Adrenal gland (tissue), 9 donors: ENCODE measurements at regions not wholly inside any gene's neighbourhood (a gene's known extent, or its start where the extent isn't known, plus 50 kb on each side); places are given as distances from the start of the nearest gene placed in this dataset.

Experiments
- DNase-seq, 7 donors: peaks; one replicate each; pipeline ENCODE4 v3.0.0-alpha.2; 2019 to 2020
- H3K27ac ChIP-seq, 5 donors: fragments of 200-600 bp; sonication (generic) in 4 of 5; 1 replicate in 3 of 5; 2 replicates in 2 of 5; pipeline versions ENCODE4 v1.5.1 to v1.8.0; 2016 to 2020; ENCODE audit warnings: mild to moderate bottlenecking in 1 of 5
- H3K27me3 ChIP-seq: fragments of 200-600 bp; 2 replicates; pipeline ENCODE4 v1.8.0; 2021
- H3K36me3 ChIP-seq, 2 donors: fragments of 200-600 bp; replicated peaks in 1 of 2; 1 replicate in 1 of 2; 2 replicates in 1 of 2; pipeline versions ENCODE4 v1.5.1 to v1.8.0; 2018 to 2022
- H3K4me1 ChIP-seq, 2 donors: fragments of 200-600 bp; replicated peaks in 1 of 2; 1 replicate in 1 of 2; 2 replicates in 1 of 2; pipeline versions ENCODE4 v1.5.1 to v1.8.0; 2018 to 2021
- H3K4me3 ChIP-seq, 4 donors: fragments of 200-600 bp; sonication (generic) in 3 of 4; one replicate each; pipeline ENCODE4 v1.5.1; 2016 to 2018
- H3K9me3 ChIP-seq, 3 donors: fragments of 200-600 bp; sonication (generic) in 1 of 3; replicated peaks in 1 of 3; 1 replicate in 2 of 3; 2 replicates in 1 of 3; pipeline versions ENCODE4 v1.5.1 to v1.8.0; 2016 to 2021
- POLR2A ChIP-seq, 2 donors: fragments of 450-650 bp; IDR thresholded peaks; one replicate each; pipeline ENCODE4 v1.6.1; 2017; ENCODE audit warnings: antibody characterized with exemption in 2 of 2, mild to moderate bottlenecking in 2 of 2, moderate library complexity in 1 of 2
- WGBS, 4 donors: extraction: QIAGEN DNeasy Blood & Tissue Kit in 2 of 4; methylation state at CpG; one replicate each; pipeline versions ENCODE4 v1.1.5 to v1.1.7; 2013 to 2017; 5-methylcytosine and 5-hydroxymethylcytosine counted together
- intact Hi-C, 2 donors: fragments of 100-400 bp; cut with DNase I; formaldehyde crosslinking; loops; one replicate each; pipeline versions ENCODE4 v1.14.1 to v1.15.0; 2022 to 2023
- TF ChIP-seq, protein P1 (sequence below), 6 experiments: fragments of 450-650 bp in 4 of 6; fragments of 200-600 bp in 2 of 6; sonication (generic) in 1 of 6; IDR thresholded peaks; 1 replicate in 5 of 6; 2 replicates in 1 of 6; pipeline versions ENCODE4 v1.5.1 to v1.8.0; 2016 to 2021; ENCODE audit warnings: antibody characterized with exemption in 6 of 6, mild to moderate bottlenecking in 2 of 6, moderate library complexity in 1 of 6
- donor health status: healthy with polysubstance abuse.
- donor health status: Bipolar disorder and iron deficiency.
- donor health status: DM: yes; HTN: yes; CAD: no.
- donor health status: DM: no; HTN: no; CAD: no.
- donor health status: DM: no; HTN: no; CAD: no.

GRCh38 chr2:123103902-123104301, 921.2 kb upstream of the CNTNAP5 start:
- intact Hi-C loops = no loop called here
- H3K36me3 ChIP-seq = no peaks in the 10 kb centered on the region
- no peak for DNase-seq
- 58 to 74% (median 70%) methylated on average over 2 of the region's 2 CpGs for WGBS, 4 donors
- H3K27ac ChIP-seq = no peak overlapping the region
- no peaks in the 10 kb centered on the region for H3K27me3 ChIP-seq
- H3K9me3 ChIP-seq = no peaks in the 10 kb centered on the region
- TF ChIP-seq, protein P1, sequence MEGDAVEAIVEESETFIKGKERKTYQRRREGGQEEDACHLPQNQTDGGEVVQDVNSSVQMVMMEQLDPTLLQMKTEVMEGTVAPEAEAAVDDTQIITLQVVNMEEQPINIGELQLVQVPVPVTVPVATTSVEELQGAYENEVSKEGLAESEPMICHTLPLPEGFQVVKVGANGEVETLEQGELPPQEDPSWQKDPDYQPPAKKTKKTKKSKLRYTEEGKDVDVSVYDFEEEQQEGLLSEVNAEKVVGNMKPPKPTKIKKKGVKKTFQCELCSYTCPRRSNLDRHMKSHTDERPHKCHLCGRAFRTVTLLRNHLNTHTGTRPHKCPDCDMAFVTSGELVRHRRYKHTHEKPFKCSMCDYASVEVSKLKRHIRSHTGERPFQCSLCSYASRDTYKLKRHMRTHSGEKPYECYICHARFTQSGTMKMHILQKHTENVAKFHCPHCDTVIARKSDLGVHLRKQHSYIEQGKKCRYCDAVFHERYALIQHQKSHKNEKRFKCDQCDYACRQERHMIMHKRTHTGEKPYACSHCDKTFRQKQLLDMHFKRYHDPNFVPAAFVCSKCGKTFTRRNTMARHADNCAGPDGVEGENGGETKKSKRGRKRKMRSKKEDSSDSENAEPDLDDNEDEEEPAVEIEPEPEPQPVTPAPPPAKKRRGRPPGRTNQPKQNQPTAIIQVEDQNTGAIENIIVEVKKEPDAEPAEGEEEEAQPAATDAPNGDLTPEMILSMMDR (IDR thresholded peaks at IDR 0.05) = no peak
- TF ChIP-seq POLR2A (IDR thresholded peaks at IDR 0.05) = no peak
- no peaks in the 10 kb centered on the region for H3K4me1 ChIP-seq
- H3K4me3 ChIP-seq = no peak overlapping the region

DNA sequence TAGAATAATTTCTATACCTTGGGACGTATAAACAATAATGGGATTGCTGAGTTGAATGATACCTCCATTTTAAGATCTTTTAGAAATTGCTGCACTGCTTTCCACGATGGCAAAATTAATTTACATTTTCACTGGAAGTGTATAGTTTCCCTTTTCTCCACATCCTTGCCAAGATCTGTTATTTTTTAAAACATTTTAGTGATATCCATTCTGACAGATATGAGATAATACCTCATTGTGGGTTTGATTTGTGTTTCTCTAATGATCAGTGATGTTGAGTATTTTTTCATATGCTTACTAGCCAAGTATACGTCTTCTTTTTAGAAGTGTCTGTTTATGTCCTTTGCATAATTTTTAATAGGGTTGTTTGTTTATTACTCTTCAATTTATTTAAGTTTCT, 908.5 kb upstream of the CNTNAP5 start:
- TF ChIP-seq POLR2A (IDR thresholded peaks at IDR 0.05) = no peak
- TF ChIP-seq, protein P1 (IDR thresholded peaks at IDR 0.05) = no peak
- H3K27ac ChIP-seq = no peak overlapping the region
- intact Hi-C loops = no loop called here
- no peaks in the 10 kb centered on the region for H3K4me1 ChIP-seq
- no peaks in the 10 kb centered on the region for H3K27me3 ChIP-seq
- no peak for DNase-seq
- WGBS, 4 donors = 59 to 72% (median 63%) methylated on average over 3 of the region's 3 CpGs
- H3K36me3 ChIP-seq = no peaks in the 10 kb centered on the region
- H3K4me3 ChIP-seq = no peak overlapping the region
- H3K9me3 ChIP-seq = no peaks in the 10 kb centered on the region

DNA sequence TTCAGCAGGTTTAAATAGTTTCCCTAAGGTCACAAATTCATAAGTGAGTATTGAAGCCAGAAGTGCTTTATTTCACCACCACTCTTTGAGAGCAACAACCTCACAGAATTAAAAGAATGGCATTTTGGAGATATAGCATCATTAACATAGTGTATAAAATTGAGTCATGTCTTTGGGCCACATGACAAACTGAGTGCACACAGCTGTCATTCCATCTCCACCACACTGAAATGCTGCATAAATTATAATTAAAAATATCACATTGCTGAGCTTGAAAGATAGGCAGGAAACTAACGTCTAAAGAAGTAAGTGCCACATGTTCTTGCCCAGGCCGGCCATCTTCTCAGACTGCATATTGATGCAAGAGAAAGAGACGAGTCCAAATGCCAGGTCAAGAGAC, 897.9 kb upstream of the CNTNAP5 start:
- H3K4me1 ChIP-seq = no peaks in the 10 kb centered on the region
- no peak overlapping the region for H3K27ac ChIP-seq
- TF ChIP-seq, protein P1 (IDR thresholded peaks at IDR 0.05) = no peak
- H3K36me3 ChIP-seq = no peaks in the 10 kb centered on the region
- 75 to 82% (median 77%) methylated on average over 3 of the region's 3 CpGs for WGBS, 4 donors
- H3K4me3 ChIP-seq = no peak overlapping the region
- H3K9me3 ChIP-seq = no peaks in the 10 kb centered on the region
- no peaks in the 10 kb centered on the region for H3K27me3 ChIP-seq
- intact Hi-C loops = no loop called here
- no peak for DNase-seq

DNA sequence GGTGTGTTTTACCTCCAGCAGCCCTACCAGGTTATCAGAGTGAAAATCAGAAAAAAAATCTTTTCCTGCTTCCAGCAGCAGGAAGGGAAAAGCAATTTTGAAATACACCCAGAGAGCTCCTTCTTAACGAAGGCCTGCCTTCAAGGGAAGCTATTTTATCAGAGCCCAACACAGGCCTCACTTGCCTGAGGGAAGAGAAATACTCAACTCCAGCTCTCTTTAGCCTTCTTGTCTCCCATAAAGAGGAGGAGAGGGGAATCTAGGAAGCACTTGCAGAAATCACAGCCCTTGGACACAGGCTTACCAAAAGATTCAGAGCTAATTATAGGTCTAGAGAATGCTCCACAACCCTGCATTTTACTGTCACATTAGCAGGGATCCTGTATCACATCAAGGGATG, 896.1 kb upstream of the CNTNAP5 start:
- intact Hi-C loops = no loop called here
- Histone ChIP-seq H3K36me3 (no peaks in the 10 kb centered on the region), H3K4me3 (no peak overlapping the region), H3K27ac (no peak overlapping the region), H3K9me3 (no peaks in the 10 kb centered on the region), H3K4me1 (no peaks in the 10 kb centered on the region), H3K27me3 (no peaks in the 10 kb centered on the region)
- TF ChIP-seq, protein P1 (IDR thresholded peaks at IDR 0.05) = no peak
- TF ChIP-seq POLR2A (IDR thresholded peaks at IDR 0.05) = no peak
- 57 to 89% (median 64%) methylated on average over 1 of the region's 1 CpG for WGBS, 4 donors
- no peak for DNase-seq
